T-helper 17 cell (primary cell): ENCODE measurements at regions not wholly inside any gene's neighbourhood (a gene's known extent, or its start where the extent isn't known, plus 50 kb on each side); places are given as distances from the start of the nearest gene placed in this dataset.

Experiments
- ATAC-seq: fragments of 150-1000 bp; cut with Tn5 transposase; 2 replicates; pipeline ENCODE4 v1.10.0; 2021; ENCODE audit warnings: mild to moderate bottlenecking, moderate library complexity
- DNase-seq, 3 donors: peaks; one replicate each; pipeline versions ENCODE4 v3.0.0 to v3.0.0-alpha.2; 2020 to 2021
- H3K9me3 ChIP-seq: one replicate; pipeline ENCODE4 v1.7.0; 2013; ENCODE audit warnings: low read length, mild to moderate bottlenecking; ENCODE audit not compliant: control insufficient read depth, poor library complexity, severe bottlenecking
- H3K27ac Mint-ChIP-seq: one replicate; pipeline ENCODE4 v1.8.0; 2022; ENCODE audit warnings: mild to moderate bottlenecking, moderate library complexity, mixed read lengths
- H3K27me3 Mint-ChIP-seq: one replicate; pipeline ENCODE4 v1.8.0; 2022; ENCODE audit warnings: mixed read lengths
- H3K36me3 Mint-ChIP-seq: one replicate; pipeline ENCODE4 v1.8.0; 2022; ENCODE audit warnings: low read depth, mixed read lengths
- H3K4me1 Mint-ChIP-seq: one replicate; pipeline ENCODE4 v1.8.0; 2022; ENCODE audit warnings: mild to moderate bottlenecking, mixed read lengths
- H3K4me3 Mint-ChIP-seq: one replicate; pipeline ENCODE4 v1.8.0; 2022; ENCODE audit warnings: mild to moderate bottlenecking, moderate library complexity, mixed read lengths

- Mint-ChIP-seq H3K4me3 (no peak overlapping the region), H3K36me3 (no peaks in the 10 kb centered on the region), H3K27ac (no peak overlapping the region), H3K4me1 (peaks cover 10% of the 10 kb centered on the region), H3K27me3 (peaks cover 59% of the 10 kb centered on the region)
- ATAC-seq: no peak
- no peak for DNase-seq
- no peaks in the 10 kb centered on the region for H3K9me3 ChIP-seq
These were observed 73.3 kb upstream of the FAM171A1 start for GRCh38 chr10:15444105-15445005.

GRCh38 chr10:15442056-15442455 is 71.0 kb upstream of the FAM171A1 start:
- no peak for DNase-seq
- no peaks in the 10 kb centered on the region for H3K9me3 ChIP-seq
- peaks cover 4% of the 10 kb centered on the region for H3K36me3 Mint-ChIP-seq
- no peak for ATAC-seq
- no peak overlapping the region for H3K4me3 Mint-ChIP-seq
- H3K27ac Mint-ChIP-seq: no peak overlapping the region
- H3K4me1 Mint-ChIP-seq: peaks cover 10% of the 10 kb centered on the region
- peaks cover 50% of the 10 kb centered on the region for H3K27me3 Mint-ChIP-seq

GRCh38 chr10:15440204-15440711 is 69.2 kb upstream of the FAM171A1 start:
- H3K9me3 ChIP-seq: no peaks in the 10 kb centered on the region
- H3K4me1 Mint-ChIP-seq: peaks cover 10% of the 10 kb centered on the region
- peaks cover 4% of the 10 kb centered on the region for H3K36me3 Mint-ChIP-seq
- ATAC-seq: no peak
- no peak overlapping the region for H3K4me3 Mint-ChIP-seq
- peaks cover 52% of the 10 kb centered on the region for H3K27me3 Mint-ChIP-seq
- no peak for DNase-seq
- H3K27ac Mint-ChIP-seq: no peak overlapping the region

GRCh38 chr10:15439341-15439842 is 68.3 kb upstream of the FAM171A1 start:
- no peaks in the 10 kb centered on the region for H3K9me3 ChIP-seq
- Mint-ChIP-seq H3K4me1 (peaks cover 14% of the 10 kb centered on the region), H3K36me3 (peaks cover 4% of the 10 kb centered on the region), H3K27ac (no peak overlapping the region), H3K4me3 (no peak overlapping the region), H3K27me3 (peaks cover 53% of the 10 kb centered on the region)
- ATAC-seq: no peak
- no peak for DNase-seq

GRCh38 chr10:15436696-15437095 is 65.6 kb upstream of the FAM171A1 start:
- Mint-ChIP-seq H3K36me3 (peaks cover 6% of the 10 kb centered on the region), H3K27ac (no peak overlapping the region), H3K4me1 (peaks cover 19% of the 10 kb centered on the region), H3K4me3 (no peak overlapping the region), H3K27me3 (peaks cover 45% of the 10 kb centered on the region)
- DNase-seq (no peak), ATAC-seq (no peak)
- H3K9me3 ChIP-seq: no peaks in the 10 kb centered on the region

GRCh38 chr10:15433850-15434537 is 62.9 kb upstream of the FAM171A1 start:
- H3K4me3 Mint-ChIP-seq: peak overlapping the region; percentile 91
- peak overlapping the region; percentile 11 for H3K27ac Mint-ChIP-seq
- ATAC-seq: peak; percentile 64
- H3K4me1 Mint-ChIP-seq: peaks cover 9% of the 10 kb centered on the region
- no peaks in the 10 kb centered on the region for H3K9me3 ChIP-seq
- peak in 1 of 3 donors; percentile 14 for DNase-seq
- peaks cover 6% of the 10 kb centered on the region for H3K36me3 Mint-ChIP-seq
- H3K27me3 Mint-ChIP-seq: peaks cover 34% of the 10 kb centered on the region

- no peak overlapping the region for H3K4me3 Mint-ChIP-seq
- no peaks in the 10 kb centered on the region for H3K9me3 ChIP-seq
- H3K4me1 Mint-ChIP-seq: peaks cover 9% of the 10 kb centered on the region
- DNase-seq: no peak
- H3K27ac Mint-ChIP-seq: no peak overlapping the region
- H3K27me3 Mint-ChIP-seq: peaks cover 39% of the 10 kb centered on the region
- no peak for ATAC-seq
- H3K36me3 Mint-ChIP-seq: peaks cover 3% of the 10 kb centered on the region
These were observed 61.2 kb upstream of the FAM171A1 start for GRCh38 chr10:15432266-15432665.

GRCh38 chr10:15430969-15431771 is 60.1 kb upstream of the FAM171A1 start:
- no peak for DNase-seq
- H3K9me3 ChIP-seq: no peaks in the 10 kb centered on the region
- peaks cover 9% of the 10 kb centered on the region for H3K4me1 Mint-ChIP-seq
- no peak overlapping the region for H3K4me3 Mint-ChIP-seq
- peaks cover 34% of the 10 kb centered on the region for H3K27me3 Mint-ChIP-seq
- H3K36me3 Mint-ChIP-seq: peaks cover 2% of the 10 kb centered on the region
- ATAC-seq: no peak
- no peak overlapping the region for H3K27ac Mint-ChIP-seq

- H3K9me3 ChIP-seq: no peaks in the 10 kb centered on the region
- H3K36me3 Mint-ChIP-seq: peaks cover 2% of the 10 kb centered on the region
- peaks cover 27% of the 10 kb centered on the region for H3K27me3 Mint-ChIP-seq
- no peaks in the 10 kb centered on the region for H3K4me1 Mint-ChIP-seq
- H3K27ac Mint-ChIP-seq: no peak overlapping the region
- H3K4me3 Mint-ChIP-seq: no peak overlapping the region
- no peak for DNase-seq
- ATAC-seq: no peak
These were observed 57.6 kb upstream of the FAM171A1 start for GRCh38 chr10:15428681-15429080.

- no peaks in the 10 kb centered on the region for H3K4me1 Mint-ChIP-seq
- H3K36me3 Mint-ChIP-seq: peaks cover 2% of the 10 kb centered on the region
- no peak overlapping the region for H3K27ac Mint-ChIP-seq
- no peaks in the 10 kb centered on the region for H3K9me3 ChIP-seq
- ATAC-seq: no peak
- H3K4me3 Mint-ChIP-seq: no peak overlapping the region
- peaks cover 32% of the 10 kb centered on the region for H3K27me3 Mint-ChIP-seq
- no peak for DNase-seq
These were observed 56.8 kb upstream of the FAM171A1 start for GRCh38 chr10:15427843-15428414.

GRCh38 chr10:15426558-15426957 is 55.5 kb upstream of the FAM171A1 start:
- H3K27ac Mint-ChIP-seq: no peak overlapping the region
- H3K36me3 Mint-ChIP-seq: peaks cover 2% of the 10 kb centered on the region
- DNase-seq: no peak
- H3K4me1 Mint-ChIP-seq: no peaks in the 10 kb centered on the region
- ATAC-seq: no peak
- H3K9me3 ChIP-seq: no peaks in the 10 kb centered on the region
- peaks cover 39% of the 10 kb centered on the region for H3K27me3 Mint-ChIP-seq
- no peak overlapping the region for H3K4me3 Mint-ChIP-seq

- DNase-seq (no peak), ATAC-seq (no peak)
- Mint-ChIP-seq H3K36me3 (peaks cover 2% of the 10 kb centered on the region), H3K4me3 (no peak overlapping the region), H3K27me3 (peaks cover 34% of the 10 kb centered on the region), H3K27ac (no peak overlapping the region), H3K4me1 (no peaks in the 10 kb centered on the region)
- no peaks in the 10 kb centered on the region for H3K9me3 ChIP-seq
These were observed 55.0 kb upstream of the FAM171A1 start for GRCh38 chr10:15426115-15426514.
